SH-SY5Y (cell line): ENCODE measurements at regions not wholly inside any gene's neighbourhood (a gene's known extent, or its start where the extent isn't known, plus 50 kb on each side); places are given as distances from the start of the nearest gene placed in this dataset.

Experiments used
- GATA2 ChIP-seq: IDR thresholded peaks from 2 replicates; pipeline ENCODE4 v1.6.1; 2011; ENCODE audit warnings: mild to moderate bottlenecking, low read depth, low read length
- GATA3 ChIP-seq: IDR thresholded peaks from 2 replicates; pipeline ENCODE4 v1.6.1; 2011; ENCODE audit warnings: low read depth, mild to moderate bottlenecking, low read length, moderate library complexity

DNA sequence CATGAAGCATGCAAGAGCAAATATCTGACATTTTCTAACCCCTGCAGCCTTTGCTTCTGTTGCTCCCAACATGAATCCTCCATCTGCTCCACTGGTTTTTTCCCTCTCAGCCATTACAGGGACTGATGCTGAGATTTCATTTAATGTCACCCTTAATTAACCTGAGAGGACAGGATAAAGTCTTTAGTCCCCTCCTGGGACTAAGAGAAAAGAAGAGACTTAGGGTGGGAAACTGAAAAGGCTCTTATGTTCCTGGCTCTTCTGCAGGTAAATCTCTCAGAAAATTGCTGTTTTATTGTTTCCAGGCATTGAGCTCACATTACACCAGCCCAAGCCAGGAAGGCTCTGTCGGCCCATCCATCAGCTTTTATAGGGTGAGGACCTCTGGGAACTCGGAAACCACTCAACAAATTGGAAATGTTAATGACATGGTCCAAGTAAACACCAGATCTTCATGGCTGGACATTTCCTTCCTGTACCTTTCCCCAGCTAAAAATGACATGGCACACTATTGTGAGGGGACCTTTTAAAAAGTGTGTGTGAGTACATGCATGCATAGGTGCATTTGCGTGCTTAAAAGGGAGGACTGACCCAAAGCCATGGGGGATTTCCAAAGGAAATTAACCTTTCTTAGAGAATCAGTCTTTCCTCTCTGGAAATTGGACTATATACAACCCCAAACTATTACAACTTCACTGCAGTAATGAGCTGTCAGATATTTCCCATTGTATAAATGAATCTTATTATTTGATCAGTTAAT is 408.1 kb upstream of the TMTC1 start:
- TF ChIP-seq GATA2 (no peak), GATA3 (no peak)

DNA sequence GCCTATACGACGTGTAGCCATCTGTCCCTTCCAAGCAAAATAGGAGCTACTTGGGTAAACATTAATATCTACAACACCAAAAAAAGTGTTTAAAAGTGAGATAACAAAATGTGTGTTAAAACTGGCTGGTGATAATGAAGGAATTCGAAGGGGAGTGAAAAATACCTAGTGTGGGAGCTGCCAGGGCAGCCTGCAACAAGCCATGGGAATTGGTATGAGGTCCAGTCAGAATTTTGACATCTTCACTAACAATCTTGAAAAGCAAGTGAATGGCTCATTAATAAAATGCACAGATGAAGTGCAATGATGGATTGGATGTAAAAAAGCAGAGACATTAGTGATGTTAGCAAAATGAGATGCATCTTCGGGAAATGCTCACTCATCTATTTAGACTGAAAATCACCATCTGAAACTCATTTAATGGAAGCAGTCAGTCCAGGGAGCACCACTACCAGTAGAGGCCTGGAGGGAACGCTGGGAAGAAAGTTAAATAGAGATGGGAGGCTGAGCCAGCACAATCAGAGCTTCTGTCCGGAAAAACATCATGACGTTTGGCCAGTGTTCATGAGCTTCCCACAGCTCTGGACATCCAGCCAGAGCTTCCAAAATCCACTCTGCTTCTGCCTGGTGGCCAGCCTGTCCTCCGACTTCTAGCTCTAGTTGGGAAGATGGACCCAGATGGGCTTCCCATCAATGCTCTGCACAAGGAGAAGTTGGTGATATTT is 405.0 kb upstream of the TMTC1 start:
- no peak for TF ChIP-seq GATA3
- no peak for TF ChIP-seq GATA2

DNA sequence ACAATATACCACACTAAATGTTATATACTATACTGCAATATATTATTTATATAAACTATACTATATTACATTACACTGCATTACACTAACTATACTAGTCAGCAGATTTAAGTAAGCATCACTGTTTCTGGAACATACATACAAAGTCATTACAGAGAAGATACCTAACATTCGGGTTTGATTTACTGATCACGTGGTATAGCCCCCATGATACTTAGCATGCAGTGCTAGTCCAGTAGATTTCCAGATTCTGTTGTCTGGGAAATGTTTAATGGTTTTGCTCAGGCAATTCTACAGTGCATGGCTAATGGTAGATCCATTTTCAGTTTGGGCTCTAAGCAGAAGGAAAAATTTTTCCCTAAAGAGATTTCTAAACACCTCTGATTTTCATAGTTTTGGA is 403.7 kb upstream of the TMTC1 start:
- no peak for TF ChIP-seq GATA3
- TF ChIP-seq GATA2, result no peak

DNA sequence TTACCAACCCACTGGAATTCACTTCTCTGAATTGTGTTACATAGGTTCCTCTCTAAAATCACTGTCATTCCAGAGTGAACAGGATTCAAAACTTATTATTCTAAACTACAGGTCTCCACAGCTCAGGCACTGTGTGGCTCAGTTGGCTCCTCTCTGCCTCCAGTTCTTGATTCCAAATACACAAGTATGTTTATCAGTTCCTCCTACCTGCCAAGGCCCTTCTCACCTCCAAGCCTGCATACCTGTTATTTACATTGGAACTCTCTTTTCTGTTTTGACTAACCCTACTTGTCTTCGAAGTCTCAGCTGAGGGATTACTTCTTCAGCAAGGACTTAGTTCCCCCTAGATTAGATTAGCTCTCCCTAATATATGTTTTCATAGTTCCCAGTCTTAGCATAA is 397.6 kb upstream of the TMTC1 start:
- TF ChIP-seq GATA2 (no peak), GATA3 (no peak)

DNA sequence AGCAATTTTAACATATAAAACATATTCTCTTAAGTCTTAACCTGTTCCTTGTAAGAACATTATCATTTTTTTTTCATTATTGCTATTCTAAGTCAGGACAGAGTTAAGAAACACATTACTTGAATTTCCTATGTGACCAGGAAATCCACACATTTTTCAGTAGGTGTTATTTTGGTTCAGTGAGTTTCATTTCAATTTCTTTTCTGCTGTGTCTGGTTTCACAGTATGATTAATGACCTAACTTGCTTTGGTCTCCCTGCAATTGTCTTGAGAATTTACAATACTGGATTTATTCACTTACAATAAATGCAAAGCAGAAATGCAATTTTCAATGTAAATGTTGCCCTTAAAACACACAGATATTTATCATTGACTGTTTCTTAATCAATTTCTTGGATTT is 396.9 kb upstream of the TMTC1 start:
- TF ChIP-seq GATA2 (no peak), GATA3 (no peak)

DNA sequence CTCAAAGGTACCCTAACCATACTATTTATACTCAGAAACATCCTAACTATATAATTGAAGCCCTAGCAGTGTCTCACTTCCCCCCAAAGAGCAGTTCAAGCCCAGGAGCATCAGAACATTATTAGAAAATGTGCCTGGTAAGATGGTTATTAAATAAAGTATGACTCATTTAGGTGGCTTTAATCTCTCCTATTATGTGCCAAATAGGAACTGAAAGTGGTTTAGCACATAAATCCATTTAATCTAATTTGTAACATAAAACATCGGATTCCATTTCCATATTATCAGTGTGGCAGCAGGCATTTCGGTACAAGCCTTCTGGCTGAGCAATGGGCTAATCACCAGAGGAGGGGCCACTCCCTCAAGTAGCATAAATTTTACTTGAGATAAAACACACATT is 395.2 kb upstream of the TMTC1 start:
- no peak for TF ChIP-seq GATA3
- TF ChIP-seq GATA2, result no peak

DNA sequence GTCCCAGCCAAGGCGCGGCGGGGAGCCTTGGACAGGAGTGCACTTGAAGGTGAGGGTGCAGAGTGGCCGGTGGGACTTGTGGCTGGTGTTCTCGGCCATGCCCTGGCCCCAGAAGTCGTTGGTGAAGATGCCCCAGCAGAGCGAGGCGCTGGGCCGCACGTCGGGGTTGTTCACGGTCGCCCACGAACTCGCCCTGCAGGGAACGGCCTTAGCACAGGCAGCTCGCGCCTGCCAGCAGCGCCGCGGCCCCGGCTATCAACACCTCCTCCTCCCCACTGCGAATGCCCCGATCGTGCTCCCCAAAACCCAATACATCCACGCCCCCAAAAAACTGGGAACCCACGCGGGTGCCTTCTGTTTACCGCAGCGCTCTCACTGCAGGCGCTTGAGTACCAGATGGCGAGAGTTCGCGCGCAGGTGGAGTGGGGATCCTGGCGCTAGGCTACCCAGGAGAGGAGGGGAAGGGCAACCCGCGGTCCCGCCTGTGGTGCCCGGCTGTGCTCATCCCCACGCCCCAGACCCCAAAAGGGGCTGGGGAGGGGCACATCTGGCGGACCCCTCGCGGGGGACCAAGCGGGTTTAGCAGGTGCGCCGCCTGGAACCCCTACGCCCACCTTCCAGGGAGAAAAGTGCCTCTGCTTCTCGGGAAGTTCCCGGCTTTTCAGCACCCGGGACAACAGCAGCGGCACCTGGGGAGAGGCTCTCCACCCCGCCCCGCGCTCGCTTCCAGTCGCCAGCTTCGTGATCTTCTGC is 386.3 kb upstream of the TMTC1 start:
- TF ChIP-seq GATA3 (no peak), GATA2 (no peak)

DNA sequence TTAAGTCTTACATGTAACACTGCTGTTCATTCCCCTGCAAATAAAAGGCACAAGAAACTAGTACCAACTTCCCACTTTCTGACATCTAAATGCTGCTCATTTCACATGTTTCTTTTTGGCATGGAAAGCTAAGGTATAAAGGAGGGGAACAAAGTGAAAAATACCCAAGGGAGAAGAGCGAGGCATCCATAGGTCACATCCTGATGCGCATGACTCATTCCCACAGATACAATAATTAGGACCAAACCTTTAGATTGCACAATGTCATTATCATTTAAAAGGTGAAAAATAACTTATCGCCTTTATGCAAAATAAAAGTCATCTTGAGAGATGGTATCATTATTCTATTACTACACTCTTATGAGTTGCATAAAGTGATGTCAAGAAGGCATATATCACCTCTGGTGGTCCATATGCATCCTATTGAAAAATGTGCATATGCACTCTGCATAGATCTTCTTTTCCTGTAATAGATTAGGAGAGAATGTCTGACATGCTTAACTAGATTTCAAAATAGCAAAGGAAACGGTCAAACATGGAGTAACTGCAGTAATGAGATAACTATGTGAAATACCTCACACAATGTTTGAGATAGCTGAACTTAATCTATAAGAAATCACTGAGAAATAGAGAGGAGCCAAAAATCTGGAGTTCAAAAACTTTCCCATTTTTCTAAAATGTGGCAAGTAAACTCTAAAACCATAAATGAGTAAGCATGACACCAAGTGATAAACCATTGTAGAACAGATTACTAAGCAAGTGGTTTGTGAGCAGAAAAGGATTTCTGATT is 382.5 kb upstream of the TMTC1 start:
- no peak for TF ChIP-seq GATA2
- no peak for TF ChIP-seq GATA3

DNA sequence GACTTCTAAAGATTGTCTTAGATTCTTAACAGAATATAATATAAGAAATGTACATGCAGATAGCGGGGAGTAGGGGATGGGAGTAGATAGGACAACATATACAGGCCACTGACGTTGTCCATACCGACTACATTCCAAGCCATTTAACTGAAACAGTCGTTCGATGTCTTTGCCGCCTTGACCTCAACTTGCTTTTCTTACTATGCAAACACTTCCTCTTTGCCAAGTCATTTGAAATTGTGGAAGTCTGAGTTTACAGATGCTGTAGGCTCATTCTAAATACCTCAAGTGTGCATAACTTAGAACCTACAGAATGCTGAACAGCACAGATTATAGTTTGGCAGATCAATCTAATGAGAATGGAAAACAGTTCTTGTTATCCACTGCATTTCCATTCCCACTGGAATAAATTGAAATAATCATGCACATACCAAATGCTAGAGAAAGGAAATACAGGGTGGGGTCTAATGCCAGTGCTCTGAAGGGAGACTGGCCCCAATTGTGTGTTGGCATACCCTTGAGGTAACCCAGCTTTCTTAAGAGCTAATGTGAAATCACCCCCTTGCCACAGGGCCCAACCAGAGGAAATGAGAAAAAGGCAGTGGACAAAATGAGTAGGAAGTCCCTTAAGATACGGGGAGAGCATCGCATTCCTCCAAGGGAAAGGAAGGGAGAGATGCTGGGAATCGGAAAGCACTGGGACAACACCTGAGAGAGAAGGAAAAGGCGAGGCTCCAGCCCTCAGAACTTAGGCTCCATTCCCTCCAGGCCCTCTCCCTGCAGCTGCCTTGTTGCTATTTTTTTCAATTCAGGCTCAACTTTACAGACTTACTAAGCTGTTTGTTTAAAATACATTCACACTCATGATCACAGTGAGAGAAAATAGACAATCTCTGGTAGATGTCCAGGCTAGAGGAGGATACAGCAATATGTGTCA is 380.9 kb upstream of the TMTC1 start:
- TF ChIP-seq GATA3, result no peak
- no peak for TF ChIP-seq GATA2

DNA sequence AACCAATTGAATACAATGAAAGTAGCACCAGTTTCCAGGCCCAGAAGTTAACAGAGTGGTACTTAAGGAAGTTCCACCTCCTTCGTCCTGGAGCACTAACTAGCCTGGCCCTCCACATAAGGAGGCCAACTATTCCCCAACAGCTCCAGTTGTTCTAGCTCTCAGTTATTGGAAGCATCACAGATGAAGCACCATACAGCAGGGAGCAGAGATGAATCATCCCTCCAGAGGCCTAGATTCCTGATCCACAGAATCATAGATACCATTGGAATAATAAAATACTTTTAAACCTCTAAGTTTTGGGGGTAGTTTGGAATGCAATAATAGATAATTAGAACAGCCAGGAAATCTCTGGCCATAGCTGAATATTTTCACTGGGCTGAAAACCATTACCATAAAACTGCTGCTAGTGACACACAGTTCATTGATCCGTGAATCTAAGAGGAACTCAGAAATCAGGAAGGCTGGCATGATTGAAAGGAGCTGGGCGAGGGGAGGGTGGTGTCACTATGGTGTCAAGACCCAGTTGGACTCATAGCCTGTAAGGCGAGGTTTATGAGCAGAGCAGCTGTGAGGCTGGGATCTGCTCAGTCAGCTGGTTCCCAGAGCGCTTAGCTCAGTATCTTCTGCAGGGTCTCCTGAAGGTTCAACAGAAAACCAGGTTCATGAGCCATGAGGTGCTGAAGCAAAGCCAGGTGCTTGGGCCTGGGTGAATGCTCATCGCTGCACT is 371.4 kb upstream of the TMTC1 start:
- no peak for TF ChIP-seq GATA3
- TF ChIP-seq GATA2, result no peak

DNA sequence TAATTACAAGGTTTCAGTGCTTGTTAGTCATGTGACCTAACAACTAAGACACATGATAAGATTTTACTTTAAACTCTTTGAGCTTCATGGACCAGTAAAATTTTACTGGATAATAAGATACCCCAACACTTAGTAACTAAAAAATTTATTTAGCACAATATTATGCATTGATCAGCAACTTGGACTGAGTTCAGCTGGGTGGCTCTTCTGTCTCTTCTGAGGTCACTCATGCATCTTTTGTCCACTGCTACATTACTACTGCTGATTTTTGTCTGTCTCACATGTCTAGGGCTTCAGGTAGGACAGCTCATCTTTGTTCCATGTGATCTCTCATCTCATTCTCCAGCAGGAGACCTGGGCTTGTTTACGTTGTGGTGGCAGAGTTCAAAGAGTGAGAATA is 370.2 kb upstream of the TMTC1 start:
- no peak for TF ChIP-seq GATA2

DNA sequence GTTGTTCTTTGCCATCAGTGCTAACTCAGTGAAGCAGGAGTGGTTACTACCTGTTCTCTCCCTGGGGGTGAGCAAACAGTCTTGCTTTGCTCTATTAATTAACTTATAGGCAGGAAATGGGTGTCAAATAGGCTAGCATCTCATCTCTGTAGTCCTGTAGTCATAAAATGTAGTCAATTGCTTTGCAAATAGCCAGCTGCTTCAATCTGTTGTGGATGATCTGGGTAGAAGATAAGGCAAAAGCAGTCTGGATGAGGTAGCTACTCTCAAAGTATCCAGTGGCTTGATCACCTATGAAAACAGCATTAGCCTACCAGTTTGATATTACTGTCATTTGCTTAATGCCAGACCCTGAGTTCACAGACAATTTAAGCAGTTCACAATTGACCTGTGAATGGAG is 369.0 kb upstream of the TMTC1 start:
- TF ChIP-seq GATA2, result peak; percentile 73
- TF ChIP-seq GATA3, result peak; percentile 47; the same call in 1 of the 2 replicates

DNA sequence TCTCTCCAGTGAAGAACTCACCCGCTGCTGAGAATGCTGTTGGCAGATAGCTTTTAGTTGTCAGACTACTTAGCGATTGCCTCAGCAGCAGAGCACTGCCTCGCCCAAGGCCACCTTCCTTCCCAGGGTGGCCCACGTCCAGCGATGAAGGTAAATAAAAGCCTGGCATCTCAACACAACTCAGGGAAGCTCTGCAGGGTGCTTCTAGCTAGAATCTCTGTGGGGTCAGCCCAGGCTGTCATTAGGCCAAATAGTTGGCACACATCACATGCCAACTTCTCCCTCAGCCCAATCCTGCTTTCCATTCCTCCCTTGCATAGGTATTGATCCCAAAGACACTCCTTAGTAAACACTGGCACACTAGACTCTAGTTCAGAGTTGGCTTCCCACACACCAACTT is 368.1 kb upstream of the TMTC1 start:
- TF ChIP-seq GATA3 (no peak), GATA2 (no peak)
